ENCODE measurements at regions not wholly inside any gene's neighbourhood (a gene's known extent, or its start where the extent isn't known, plus 50 kb on each side); places are given as distances from the start of the nearest gene placed in this dataset.

DNA sequence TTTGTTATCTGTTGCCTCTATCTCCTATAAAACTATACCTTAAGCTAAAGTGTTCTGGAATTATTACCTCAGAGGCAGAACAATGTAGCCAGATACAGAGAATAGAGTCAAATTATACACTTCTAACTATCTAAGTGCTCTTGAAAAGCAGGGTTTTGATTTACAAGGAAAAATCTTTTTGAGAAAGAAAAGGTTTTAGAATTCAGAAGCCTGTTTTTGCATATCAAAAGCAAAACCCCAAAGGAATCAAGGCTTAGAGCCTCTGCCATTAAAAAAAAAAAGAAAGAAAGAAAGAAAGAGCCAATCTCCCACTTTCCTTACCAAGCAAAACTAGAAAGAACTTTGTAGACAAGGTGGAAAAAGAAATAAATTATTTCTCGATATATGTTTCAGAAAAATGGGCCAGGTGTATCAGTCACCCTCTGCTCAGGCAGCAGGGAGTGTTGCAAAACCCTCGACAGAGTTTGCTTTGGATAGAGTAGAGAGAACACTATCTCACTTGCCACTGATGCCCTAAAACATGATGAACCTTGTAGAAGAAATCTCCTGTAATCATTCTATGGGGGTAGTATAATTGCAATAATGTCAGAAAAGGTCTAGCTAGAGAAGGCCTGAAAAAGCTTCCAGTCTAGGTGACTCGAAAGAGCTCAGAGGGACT lies 318.3 kb downstream of the PCDH10 start:
- TF ChIP-seq, protein P1, sequence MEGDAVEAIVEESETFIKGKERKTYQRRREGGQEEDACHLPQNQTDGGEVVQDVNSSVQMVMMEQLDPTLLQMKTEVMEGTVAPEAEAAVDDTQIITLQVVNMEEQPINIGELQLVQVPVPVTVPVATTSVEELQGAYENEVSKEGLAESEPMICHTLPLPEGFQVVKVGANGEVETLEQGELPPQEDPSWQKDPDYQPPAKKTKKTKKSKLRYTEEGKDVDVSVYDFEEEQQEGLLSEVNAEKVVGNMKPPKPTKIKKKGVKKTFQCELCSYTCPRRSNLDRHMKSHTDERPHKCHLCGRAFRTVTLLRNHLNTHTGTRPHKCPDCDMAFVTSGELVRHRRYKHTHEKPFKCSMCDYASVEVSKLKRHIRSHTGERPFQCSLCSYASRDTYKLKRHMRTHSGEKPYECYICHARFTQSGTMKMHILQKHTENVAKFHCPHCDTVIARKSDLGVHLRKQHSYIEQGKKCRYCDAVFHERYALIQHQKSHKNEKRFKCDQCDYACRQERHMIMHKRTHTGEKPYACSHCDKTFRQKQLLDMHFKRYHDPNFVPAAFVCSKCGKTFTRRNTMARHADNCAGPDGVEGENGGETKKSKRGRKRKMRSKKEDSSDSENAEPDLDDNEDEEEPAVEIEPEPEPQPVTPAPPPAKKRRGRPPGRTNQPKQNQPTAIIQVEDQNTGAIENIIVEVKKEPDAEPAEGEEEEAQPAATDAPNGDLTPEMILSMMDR (IDR thresholded peaks at IDR 0.05), result no peak
- no peak for TF ChIP-seq POLR2A (IDR thresholded peaks at IDR 0.05)
- no peak for TF ChIP-seq EP300 (IDR thresholded peaks at IDR 0.05)
- TF ChIP-seq POLR2AphosphoS5 (IDR thresholded peaks at IDR 0.05), result no peak

Measured in upper lobe of left lung (tissue), 4 donors.